Caco-2 (cell line): ENCODE measurements at regions not wholly inside any gene's neighbourhood (a gene's known extent, or its start where the extent isn't known, plus 50 kb on each side); places are given as distances from the start of the nearest gene placed in this dataset.

Experiments
- BruUV-seq: library from RNA; stranded (reverse); fragments of 400-500 nt; replicated peaks from 2 replicates; lab custom pipeline; 2021; lab: Mats Ljungman, UMichigan
- CTCF ChIA-PET: fragments of 300-600 bp; sonication (Branson Sonifier 250); formaldehyde crosslinking; loops from one replicate; lab custom pipeline; 2022; ENCODE audit warnings: antibody characterized with exemption; lab: Charles Lee
- POLR2A ChIA-PET: fragments of 300-600 bp; sonication (Branson Sonifier 250); formaldehyde crosslinking; loops from one replicate; lab custom pipeline; 2022; ENCODE audit warnings: antibody characterized with exemption; lab: Charles Lee
- DNase-seq, 2 experiments: peaks; one replicate each; pipeline versions ENCODE4 v3.0.0 to v3.0.0-alpha.2; 2020 to 2022
- H3K27me3 ChIP-seq: replicated peaks from 2 replicates; pipeline ENCODE4 v1.6.0; 2011; ENCODE audit warnings: low read length; ENCODE audit not compliant: control insufficient read depth, insufficient read depth
- H3K36me3 ChIP-seq: 2 replicates; pipeline ENCODE4 v1.5.1; 2011; ENCODE audit warnings: low read length; ENCODE audit not compliant: control insufficient read depth, insufficient read depth
- H3K4me1 ChIP-seq: fragments of 250-450 bp; sonication (Bioruptor Pico); 2 replicates; pipeline ENCODE4 v1.5.1; 2020; ENCODE audit warnings: mild to moderate bottlenecking
- H3K4me3 ChIP-seq: 2 replicates; pipeline ENCODE4 v1.5.1; 2011; ENCODE audit warnings: low read depth, mild to moderate bottlenecking, control low read depth, low read length
- H3K9me3 ChIP-seq: fragments of 250-450 bp; sonication (Bioruptor Pico); 2 replicates; pipeline ENCODE4 v1.5.1; 2020; ENCODE audit warnings: mild to moderate bottlenecking, moderate library complexity
- H3K27ac Mint-ChIP-seq: one replicate; pipeline ENCODE4 v1.8.0; 2022; ENCODE audit warnings: mixed read lengths; ENCODE audit not compliant: unreplicated experiment
- H3K27me3 Mint-ChIP-seq: one replicate; pipeline ENCODE4 v1.8.0; 2022; ENCODE audit warnings: mixed read lengths; ENCODE audit not compliant: insufficient read depth, unreplicated experiment
- H3K36me3 Mint-ChIP-seq: one replicate; pipeline ENCODE4 v1.8.0; 2022; ENCODE audit warnings: mild to moderate bottlenecking, mixed read lengths; ENCODE audit not compliant: insufficient read depth, unreplicated experiment
- H3K4me1 Mint-ChIP-seq: one replicate; pipeline ENCODE4 v1.8.0; 2022; ENCODE audit warnings: low read depth, mixed read lengths; ENCODE audit not compliant: unreplicated experiment
- H3K4me3 Mint-ChIP-seq: one replicate; pipeline ENCODE4 v1.8.0; 2022; ENCODE audit warnings: mild to moderate bottlenecking, moderate library complexity, mixed read lengths; ENCODE audit not compliant: unreplicated experiment
- H3K9me3 Mint-ChIP-seq: one replicate; pipeline ENCODE4 v1.8.0; 2022; ENCODE audit warnings: mixed read lengths; ENCODE audit not compliant: unreplicated experiment
- CTCF ChIP-seq, 2 experiments: fragments of 200-600 bp in 1 of 2; IDR thresholded peaks; 1 replicate in 1 of 2; 2 replicates in 1 of 2; pipeline versions ENCODE4 v1.5.1 to v1.8.0; 2011 to 2022; ENCODE audit warnings: antibody characterized with exemption in 1 of 2, control low read depth in 1 of 2, inconsistent platforms in 1 of 2, low read depth in 1 of 2, low read length in 1 of 2, mild to moderate bottlenecking in 1 of 2, moderate library complexity in 1 of 2; ENCODE audit not compliant: insufficient read depth in 1 of 2, severe bottlenecking in 1 of 2, unreplicated experiment in 1 of 2
- intact Hi-C: fragments of 100-400 bp; cut with micrococcal nuclease; formaldehyde crosslinking; loops from one replicate; pipeline ENCODE4 v1.10.0; 2022; ENCODE audit not compliant: unreplicated experiment

GRCh38 chr2:217338306-217338916, 478.5 kb upstream of the TNP1 start:
- Histone ChIP-seq H3K36me3 (no peaks in the 10 kb centered on the region), H3K9me3 (no peaks in the 10 kb centered on the region), H3K27me3 (no peaks in the 10 kb centered on the region), H3K4me3 (no peak overlapping the region), H3K4me1 (peaks cover 13% of the 10 kb centered on the region; the same call in 1 of the 2 replicates)
- H3K9me3 Mint-ChIP-seq = peaks cover 10% of the 10 kb centered on the region
- POLR2A ChIA-PET = interaction anchor here (0.6 kb wide), 1 partner anchor 15 kb away, joined by 5 read pairs; no protein-coding TSS in a partner anchor
- intact Hi-C loops = no loop called here
- DNase-seq = no peak
- no peaks in the 10 kb centered on the region for H3K36me3 Mint-ChIP-seq
- H3K27me3 Mint-ChIP-seq = no peaks in the 10 kb centered on the region
- no peak overlapping the region for H3K27ac Mint-ChIP-seq
- TF ChIP-seq CTCF (IDR thresholded peaks at IDR 0.05; ENCODE audit: insufficient read depth in 1 of 2, low read depth in 1 of 2, low read length in 1 of 2, severe bottlenecking in 1 of 2, unreplicated experiment in 1 of 2) = no peak
- BruUV-seq = no TSS peak
- no peak overlapping the region for H3K4me3 Mint-ChIP-seq
- CTCF ChIA-PET = interaction anchor here (0.6 kb wide), 1 partner anchor 20 kb away, joined by 3 read pairs; no protein-coding TSS in a partner anchor
- peaks cover 18% of the 10 kb centered on the region for H3K4me1 Mint-ChIP-seq

- no peak for TF ChIP-seq CTCF (IDR thresholded peaks at IDR 0.05; ENCODE audit: insufficient read depth in 1 of 2, low read depth in 1 of 2, low read length in 1 of 2, severe bottlenecking in 1 of 2, unreplicated experiment in 1 of 2)
- peaks cover 23% of the 10 kb centered on the region for H3K4me1 Mint-ChIP-seq
- H3K36me3 Mint-ChIP-seq = no peaks in the 10 kb centered on the region
- Histone ChIP-seq H3K9me3 (no peaks in the 10 kb centered on the region), H3K4me3 (no peak overlapping the region), H3K27me3 (no peaks in the 10 kb centered on the region), H3K36me3 (no peaks in the 10 kb centered on the region), H3K4me1 (peaks cover 13% of the 10 kb centered on the region; the same call in 1 of the 2 replicates)
- ChIA-PET POLR2A (interaction anchor here (0.6 kb wide), 1 partner anchor 15 kb away, joined by 5 read pairs; no protein-coding TSS in a partner anchor), CTCF (interaction anchor here (0.6 kb wide), 2 partner anchors 20 to 551 kb away, joined by 3 read pairs; no protein-coding TSS in a partner anchor)
- DNase-seq = no peak
- no TSS peak for BruUV-seq
- intact Hi-C loops = no loop called here
- no peaks in the 10 kb centered on the region for H3K27me3 Mint-ChIP-seq
- no peak overlapping the region for H3K27ac Mint-ChIP-seq
- peaks cover 10% of the 10 kb centered on the region for H3K9me3 Mint-ChIP-seq
- no peak overlapping the region for H3K4me3 Mint-ChIP-seq
Measured at GRCh38 chr2:217337771-217338170, 477.9 kb upstream of the TNP1 start.

- intact Hi-C loops = no loop called here
- TF ChIP-seq CTCF (IDR thresholded peaks at IDR 0.05; ENCODE audit: insufficient read depth in 1 of 2, low read depth in 1 of 2, low read length in 1 of 2, severe bottlenecking in 1 of 2, unreplicated experiment in 1 of 2) = no peak
- no peak overlapping the region for H3K27ac Mint-ChIP-seq
- H3K27me3 Mint-ChIP-seq = no peaks in the 10 kb centered on the region
- no TSS peak for BruUV-seq
- no peak overlapping the region for H3K4me3 Mint-ChIP-seq
- POLR2A ChIA-PET = no interaction called here
- Histone ChIP-seq H3K36me3 (no peaks in the 10 kb centered on the region), H3K27me3 (no peaks in the 10 kb centered on the region), H3K4me1 (peaks cover 23% of the 10 kb centered on the region), H3K4me3 (no peak overlapping the region), H3K9me3 (no peaks in the 10 kb centered on the region)
- DNase-seq = no peak
- H3K4me1 Mint-ChIP-seq = peaks cover 34% of the 10 kb centered on the region
- H3K36me3 Mint-ChIP-seq = no peaks in the 10 kb centered on the region
- peaks cover 10% of the 10 kb centered on the region for H3K9me3 Mint-ChIP-seq
- CTCF ChIA-PET = no interaction called here
Measured at GRCh38 chr2:217336694-217337093, 476.8 kb upstream of the TNP1 start.
